Astrocyte (in vitro differentiated cells and primary cell): ENCODE measurements at regions not wholly inside any gene's neighbourhood (a gene's known extent, or its start where the extent isn't known, plus 50 kb on each side); places are given as distances from the start of the nearest gene placed in this dataset.

Source experiments
- DNase-seq: peaks from one replicate; pipeline ENCODE4 v3.0.0-alpha.2; 2010; ENCODE audit warnings: low read depth
- FAIRE-seq: peaks from 2 replicates; lab custom pipeline; 2011; peaks lifted over from hg19 to GRCh38; lab: Jason Lieb, UNC
- H2AFZ ChIP-seq: 2 replicates; pipeline ENCODE4 v1.6.0; 2012; ENCODE audit warnings: low read depth, low read length, inconsistent platforms
- H3K27ac ChIP-seq: 2 replicates; pipeline ENCODE4 v1.5.1; 2011; ENCODE audit warnings: low read depth, low read length, inconsistent platforms
- H3K27me3 ChIP-seq: 2 replicates; pipeline ENCODE4 v1.6.0; 2011; ENCODE audit warnings: low read length, inconsistent platforms; ENCODE audit not compliant: insufficient read depth
- H3K36me3 ChIP-seq: 2 replicates; pipeline ENCODE4 v1.5.1; 2011; ENCODE audit warnings: low read length, inconsistent platforms; ENCODE audit not compliant: insufficient read depth
- H3K4me1 ChIP-seq: 2 replicates; pipeline ENCODE4 v1.5.1; 2011; ENCODE audit warnings: low read length, inconsistent platforms; ENCODE audit not compliant: insufficient read depth
- H3K4me2 ChIP-seq: 2 replicates; pipeline ENCODE4 v1.6.0; 2012; ENCODE audit warnings: low read length, inconsistent platforms
- H3K4me3 ChIP-seq: 2 replicates; pipeline ENCODE4 v1.5.1; 2011; ENCODE audit warnings: low read depth, mild to moderate bottlenecking, low read length, inconsistent platforms; ENCODE audit not compliant: insufficient read depth
- H3K79me2 ChIP-seq: 2 replicates; pipeline ENCODE4 v1.6.0; 2012; ENCODE audit warnings: mild to moderate bottlenecking, low read length, inconsistent platforms; ENCODE audit not compliant: insufficient read depth
- H3K9ac ChIP-seq: 2 replicates; pipeline ENCODE4 v1.6.0; 2012; ENCODE audit warnings: mild to moderate bottlenecking, low read length, inconsistent platforms
- H3K9me3 ChIP-seq: 2 replicates; pipeline ENCODE4 v1.5.1; 2012; ENCODE audit warnings: low read depth, mild to moderate bottlenecking, low read length, inconsistent platforms; ENCODE audit not compliant: insufficient read depth
- H4K20me1 ChIP-seq: 2 replicates; pipeline ENCODE4 v1.6.0; 2012; ENCODE audit warnings: low read length, inconsistent platforms; ENCODE audit not compliant: insufficient read depth
- H3K27ac Mint-ChIP-seq: one replicate; pipeline ENCODE4 v1.8.0; 2021; ENCODE audit warnings: mild to moderate bottlenecking, mixed read lengths; ENCODE audit not compliant: unreplicated experiment
- H3K27me3 Mint-ChIP-seq: one replicate; pipeline ENCODE4 v1.8.0; 2021; ENCODE audit warnings: low read depth, mixed read lengths; ENCODE audit not compliant: unreplicated experiment
- H3K36me3 Mint-ChIP-seq: one replicate; pipeline ENCODE4 v1.8.0; 2021; ENCODE audit warnings: low read depth, mixed read lengths; ENCODE audit not compliant: unreplicated experiment
- H3K4me1 Mint-ChIP-seq: one replicate; pipeline ENCODE4 v1.8.0; 2021; ENCODE audit warnings: low read depth, mixed read lengths; ENCODE audit not compliant: unreplicated experiment
- H3K4me3 Mint-ChIP-seq: one replicate; pipeline ENCODE4 v1.8.0; 2021; ENCODE audit warnings: mild to moderate bottlenecking, moderate library complexity, mixed read lengths; ENCODE audit not compliant: unreplicated experiment
- H3K9me3 Mint-ChIP-seq: one replicate; pipeline ENCODE4 v1.8.0; 2021; ENCODE audit warnings: mild to moderate bottlenecking, mixed read lengths; ENCODE audit not compliant: unreplicated experiment
- CTCF ChIP-seq: IDR thresholded peaks from 2 replicates; pipeline ENCODE4 v1.5.1; 2011; ENCODE audit warnings: low read depth, mild to moderate bottlenecking, inconsistent platforms, low read length, moderate library complexity; ENCODE audit not compliant: insufficient read depth
- EZH2 ChIP-seq: IDR thresholded peaks from 2 replicates; pipeline ENCODE4 v1.6.1; 2012; ENCODE audit warnings: mild to moderate bottlenecking, low read length, inconsistent platforms; ENCODE audit not compliant: insufficient read depth

- Histone ChIP-seq H3K27ac (no peak overlapping the region), H3K36me3 (no peaks in the 10 kb centered on the region), H3K4me3 (no peak overlapping the region), H3K79me2 (no peaks in the 10 kb centered on the region), H4K20me1 (no peaks in the 10 kb centered on the region), H2AFZ (no peak overlapping the region), H3K27me3 (no peaks in the 10 kb centered on the region), H3K9ac (no peak overlapping the region), H3K9me3 (no peaks in the 10 kb centered on the region), H3K4me1 (peaks cover 13% of the 10 kb centered on the region), H3K4me2 (no peak overlapping the region)
- no peak for TF ChIP-seq EZH2
- TF ChIP-seq CTCF, result no peak
- H3K36me3 Mint-ChIP-seq, result no peaks in the 10 kb centered on the region
- peaks cover 19% of the 10 kb centered on the region for H3K4me1 Mint-ChIP-seq
- H3K27ac Mint-ChIP-seq, result no peak overlapping the region
- H3K4me3 Mint-ChIP-seq, result no peak overlapping the region
- FAIRE-seq (no peak), DNase-seq (no peak)
- H3K27me3 Mint-ChIP-seq, result peaks cover 4% of the 10 kb centered on the region
- H3K9me3 Mint-ChIP-seq, result peaks cover 3% of the 10 kb centered on the region
Observed at GRCh38 chr10:88058750-88059149, 195.3 kb downstream of the PTEN start.

GRCh38 chr10:88059190-88059589 lies 195.8 kb downstream of the PTEN start:
- Mint-ChIP-seq H3K9me3 (peaks cover 2% of the 10 kb centered on the region), H3K4me1 (peaks cover 19% of the 10 kb centered on the region), H3K4me3 (no peak overlapping the region), H3K27me3 (no peaks in the 10 kb centered on the region), H3K27ac (no peak overlapping the region), H3K36me3 (no peaks in the 10 kb centered on the region)
- Histone ChIP-seq H4K20me1 (no peaks in the 10 kb centered on the region), H3K27me3 (no peaks in the 10 kb centered on the region), H3K27ac (no peak overlapping the region), H3K79me2 (no peaks in the 10 kb centered on the region), H2AFZ (no peak overlapping the region), H3K9ac (no peak overlapping the region), H3K36me3 (no peaks in the 10 kb centered on the region), H3K4me3 (no peak overlapping the region), H3K4me2 (no peak overlapping the region), H3K4me1 (peaks cover 13% of the 10 kb centered on the region), H3K9me3 (no peaks in the 10 kb centered on the region)
- DNase-seq (no peak), FAIRE-seq (no peak)
- TF ChIP-seq CTCF (no peak), EZH2 (no peak)

- H3K27ac Mint-ChIP-seq, result no peak overlapping the region
- peaks cover 30% of the 10 kb centered on the region for H3K4me1 Mint-ChIP-seq
- no peak for FAIRE-seq
Observed at GRCh38 chr10:88060762-88061161, 197.3 kb downstream of the PTEN start.

More at GRCh38 chr10:88060762-88061161, 197.3 kb downstream of the PTEN start:
- no peaks in the 10 kb centered on the region for H3K27me3 ChIP-seq
- no peak overlapping the region for H3K4me2 ChIP-seq
- no peaks in the 10 kb centered on the region for H3K36me3 Mint-ChIP-seq
- no peak overlapping the region for H3K9ac ChIP-seq
- peaks cover 13% of the 10 kb centered on the region for H3K4me1 ChIP-seq
- no peak for TF ChIP-seq EZH2
- TF ChIP-seq CTCF, result no peak
- H3K79me2 ChIP-seq, result no peaks in the 10 kb centered on the region
- no peak overlapping the region for H3K4me3 ChIP-seq
- no peak for DNase-seq
- no peak overlapping the region for H3K27ac ChIP-seq
- H2AFZ ChIP-seq, result no peak overlapping the region
- peaks cover 2% of the 10 kb centered on the region for H3K9me3 Mint-ChIP-seq
- H3K36me3 ChIP-seq, result no peaks in the 10 kb centered on the region
- no peaks in the 10 kb centered on the region for H3K9me3 ChIP-seq
- H4K20me1 ChIP-seq, result no peaks in the 10 kb centered on the region
- no peaks in the 10 kb centered on the region for H3K27me3 Mint-ChIP-seq
- no peak overlapping the region for H3K4me3 Mint-ChIP-seq
